ENCODE measurements at regions not wholly inside any gene's neighbourhood (a gene's known extent, or its start where the extent isn't known, plus 50 kb on each side); places are given as distances from the start of the nearest gene placed in this dataset.

DNA sequence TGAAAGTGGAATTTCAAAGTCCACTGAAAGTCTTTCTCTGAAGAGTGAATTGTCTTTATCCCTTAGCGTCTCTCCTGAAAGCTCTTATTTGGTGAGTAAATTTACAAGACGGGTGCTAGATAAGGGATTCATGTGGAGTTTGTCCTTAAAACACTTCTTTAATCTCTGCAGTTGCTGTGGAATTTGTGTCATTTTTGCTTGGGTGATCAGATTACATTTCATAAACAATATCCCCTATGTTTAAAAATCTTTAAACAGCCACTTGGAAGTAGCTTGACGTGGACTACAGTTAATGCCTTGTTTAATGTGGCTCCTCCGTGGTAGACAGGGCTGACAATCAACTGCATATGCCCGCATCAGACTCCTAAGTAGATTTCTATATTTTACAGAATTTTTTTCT is 175.4 kb upstream of the ZNF217 start:
- Histone ChIP-seq H3K4me1 (peaks cover 0 to 17% (median 2%) of the 10 kb centered on the region in 4 donors), H3K9me3 (no peaks in the 10 kb centered on the region), H3K27me3 (no peaks in the 10 kb centered on the region), H3K4me3 (no peak overlapping the region), H3K27ac (no peak overlapping the region), H3K36me3 (no peaks in the 10 kb centered on the region)
- no peak for TF ChIP-seq POLR2A (IDR thresholded peaks at IDR 0.05)
- TF ChIP-seq, protein P1, sequence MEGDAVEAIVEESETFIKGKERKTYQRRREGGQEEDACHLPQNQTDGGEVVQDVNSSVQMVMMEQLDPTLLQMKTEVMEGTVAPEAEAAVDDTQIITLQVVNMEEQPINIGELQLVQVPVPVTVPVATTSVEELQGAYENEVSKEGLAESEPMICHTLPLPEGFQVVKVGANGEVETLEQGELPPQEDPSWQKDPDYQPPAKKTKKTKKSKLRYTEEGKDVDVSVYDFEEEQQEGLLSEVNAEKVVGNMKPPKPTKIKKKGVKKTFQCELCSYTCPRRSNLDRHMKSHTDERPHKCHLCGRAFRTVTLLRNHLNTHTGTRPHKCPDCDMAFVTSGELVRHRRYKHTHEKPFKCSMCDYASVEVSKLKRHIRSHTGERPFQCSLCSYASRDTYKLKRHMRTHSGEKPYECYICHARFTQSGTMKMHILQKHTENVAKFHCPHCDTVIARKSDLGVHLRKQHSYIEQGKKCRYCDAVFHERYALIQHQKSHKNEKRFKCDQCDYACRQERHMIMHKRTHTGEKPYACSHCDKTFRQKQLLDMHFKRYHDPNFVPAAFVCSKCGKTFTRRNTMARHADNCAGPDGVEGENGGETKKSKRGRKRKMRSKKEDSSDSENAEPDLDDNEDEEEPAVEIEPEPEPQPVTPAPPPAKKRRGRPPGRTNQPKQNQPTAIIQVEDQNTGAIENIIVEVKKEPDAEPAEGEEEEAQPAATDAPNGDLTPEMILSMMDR (IDR thresholded peaks at IDR 0.05) = no peak
- WGBS (ENCODE audit: insufficient coverage, low coverage, low lambda C conversion rate, missing lambda C conversion rate) = 49% methylated on average over 5 of the region's 5 CpGs
- ATAC-seq (no peak), DNase-seq (no peak)
- intact Hi-C loops (cut with DNase I) = no loop called here

DNA sequence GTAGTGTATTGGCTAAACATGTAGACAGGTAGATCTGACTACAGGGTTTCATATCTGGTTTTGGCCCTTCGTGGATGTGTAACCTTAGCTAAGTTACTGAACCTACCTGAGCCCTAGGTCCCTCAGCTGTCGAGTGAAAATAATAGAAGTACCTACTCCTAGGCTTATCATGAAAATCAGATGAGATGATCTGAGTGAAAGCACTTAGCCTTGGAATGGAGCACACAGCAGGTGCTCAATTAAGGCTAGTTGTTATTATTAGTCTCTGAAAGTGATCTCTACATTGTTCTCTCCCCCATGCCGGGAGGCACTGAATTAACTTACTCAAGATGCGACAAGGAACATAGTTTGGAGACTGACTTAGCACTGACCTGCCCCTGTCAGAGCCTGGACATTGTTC is 174.7 kb upstream of the ZNF217 start:
- ATAC-seq (no peak), DNase-seq (no peak)
- TF ChIP-seq, protein P1 (IDR thresholded peaks at IDR 0.05) = no peak
- TF ChIP-seq POLR2A (IDR thresholded peaks at IDR 0.05) = no peak
- H3K36me3 ChIP-seq = no peaks in the 10 kb centered on the region
- H3K27me3 ChIP-seq = no peaks in the 10 kb centered on the region
- peaks cover 0 to 14% (median 2%) of the 10 kb centered on the region in 4 donors for H3K4me1 ChIP-seq
- H3K27ac ChIP-seq = no peak overlapping the region
- no peaks in the 10 kb centered on the region for H3K9me3 ChIP-seq
- H3K4me3 ChIP-seq = no peak overlapping the region
- intact Hi-C loops (cut with DNase I) = no loop called here
- WGBS (ENCODE audit: insufficient coverage, low coverage, low lambda C conversion rate, missing lambda C conversion rate) = 100% methylated on average over 2 of the region's 4 CpGs

DNA sequence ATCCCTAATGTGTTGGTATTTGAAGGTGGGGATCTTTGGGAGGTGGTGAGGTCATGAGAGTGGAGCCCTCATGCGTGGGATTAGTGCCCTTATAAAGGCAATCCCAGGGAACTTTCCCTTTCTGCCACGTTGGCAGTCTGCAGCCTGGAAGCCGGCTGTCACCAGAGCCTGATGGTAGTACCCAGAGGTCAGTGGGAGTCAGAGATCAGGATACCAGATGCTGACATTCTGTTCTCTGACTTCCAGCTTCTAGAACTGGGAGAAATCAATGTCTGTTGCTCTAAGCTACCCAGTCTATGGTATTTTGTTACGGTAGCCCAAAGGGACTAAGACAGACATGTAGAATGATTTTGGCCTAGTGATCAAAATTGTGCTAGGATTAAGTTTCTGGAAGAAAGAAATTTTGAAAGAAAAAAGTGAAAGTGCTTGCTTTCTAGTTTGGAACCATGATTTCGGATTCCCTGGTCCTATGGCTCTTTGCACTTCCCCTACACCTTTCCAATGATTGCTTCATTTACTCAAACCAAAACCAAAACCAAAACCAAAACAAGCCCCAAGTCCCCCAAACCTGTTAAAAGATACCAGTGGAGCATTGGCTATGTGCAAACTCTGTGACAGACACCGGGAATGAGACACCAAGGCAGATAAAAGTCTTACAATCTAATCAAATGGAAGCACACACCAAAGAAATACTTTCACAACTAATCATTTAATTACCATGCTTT is 173.7 kb upstream of the ZNF217 start:
- ATAC-seq = peak; percentile 64 to 67 (median 66)
- Histone ChIP-seq H3K4me1 (peaks cover 0 to 15% (median 4%) of the 10 kb centered on the region in 4 donors), H3K36me3 (no peaks in the 10 kb centered on the region), H3K27me3 (no peaks in the 10 kb centered on the region), H3K9me3 (no peaks in the 10 kb centered on the region), H3K27ac (peak overlapping the region; percentile 67 to 76 (median 76)), H3K4me3 (peak overlapping the region in 2 of 3 donors; percentile 1 to 24)
- no peak for TF ChIP-seq POLR2A (IDR thresholded peaks at IDR 0.05)
- TF ChIP-seq, protein P1 (IDR thresholded peaks at IDR 0.05) = no peak
- intact Hi-C loops (cut with DNase I) = no loop called here
- WGBS (ENCODE audit: insufficient coverage, low coverage, low lambda C conversion rate, missing lambda C conversion rate) = 17% methylated on average over 6 of the region's 6 CpGs
- DNase-seq = peak; percentile 44 to 60 (median 55)

DNA sequence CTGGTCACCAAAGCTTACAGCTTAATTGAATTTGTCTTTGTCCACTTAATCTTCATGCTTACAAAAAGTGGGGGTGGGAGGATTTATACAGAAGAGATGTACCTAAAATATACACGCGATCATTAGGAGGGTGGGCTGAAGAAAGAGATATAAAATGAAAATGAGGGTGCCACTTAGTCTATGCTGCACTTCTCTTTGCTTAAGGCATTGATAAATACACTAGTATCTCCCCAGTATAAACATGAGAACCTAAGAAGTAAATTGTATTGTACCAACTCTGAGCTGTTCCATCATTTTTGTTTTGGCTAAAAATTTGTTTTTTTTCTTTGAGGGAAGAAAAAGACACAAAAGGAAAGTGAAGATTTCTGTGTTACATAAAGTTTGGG is 170.8 kb upstream of the ZNF217 start:
- WGBS (ENCODE audit: insufficient coverage, low coverage, low lambda C conversion rate, missing lambda C conversion rate) = 23% methylated on average over 2 of the region's 2 CpGs
- peaks cover 0 to 15% (median 4%) of the 10 kb centered on the region in 4 donors for H3K4me1 ChIP-seq
- H3K27me3 ChIP-seq = no peaks in the 10 kb centered on the region
- DNase-seq = no peak
- TF ChIP-seq, protein P1 (IDR thresholded peaks at IDR 0.05) = no peak
- TF ChIP-seq POLR2A (IDR thresholded peaks at IDR 0.05) = no peak
- H3K27ac ChIP-seq = peak overlapping the region; percentile 58 to 91 (median 86)
- peak overlapping the region in 1 of 3 donors; percentile 26 for H3K4me3 ChIP-seq
- intact Hi-C loops (cut with DNase I) = no loop called here
- no peaks in the 10 kb centered on the region for H3K36me3 ChIP-seq
- H3K9me3 ChIP-seq = no peaks in the 10 kb centered on the region
- ATAC-seq = peak in 1 of 4 donors; percentile 6

All from right lobe of liver (tissue), 6 donors.